HCT116 (cell line): ENCODE measurements at regions not wholly inside any gene's neighbourhood (a gene's known extent, or its start where the extent isn't known, plus 50 kb on each side); places are given as distances from the start of the nearest gene placed in this dataset.

ENCODE experiments used
- CTCF ChIP-seq, 3 experiments: fragments of 200-600 bp in 1 of 3; sonication (generic) in 1 of 3; IDR thresholded peaks in 2 of 3; conservative IDR thresholded peaks in 1 of 3; 2 replicates each; pipeline ENCODE4 v1.5.1; 2012 to 2017; ENCODE audit warnings: low read depth in 2 of 3, low read length in 2 of 3, antibody characterized with exemption in 1 of 3, borderline replicate concordance in 1 of 3, control low read depth in 1 of 3, mild to moderate bottlenecking in 1 of 3, mixed read lengths in 1 of 3, mixed run types in 1 of 3, moderate library complexity in 1 of 3; ENCODE audit not compliant: insufficient read depth in 1 of 3
- ELF1 ChIP-seq: IDR thresholded peaks from 2 replicates; pipeline ENCODE4 v1.6.1; 2012; ENCODE audit warnings: low read depth, borderline replicate concordance
- EZH2 ChIP-seq: fragments of 200-600 bp; sonication (generic); IDR thresholded peaks from 2 replicates; pipeline ENCODE4 v1.6.1; 2017; ENCODE audit warnings: antibody characterized with exemption, mixed run types
- EZH2phosphoT487 ChIP-seq: fragments of 200-600 bp; IDR thresholded peaks from 2 replicates; pipeline ENCODE4 v1.6.1; 2018; ENCODE audit warnings: antibody characterized with exemption, borderline replicate concordance
- FOSL1 ChIP-seq: IDR thresholded peaks from 2 replicates; pipeline ENCODE4 v1.6.1; 2012; ENCODE audit warnings: low read depth
- POLR2A ChIP-seq: IDR thresholded peaks from 2 replicates; pipeline ENCODE4 v1.7.0; 2011; ENCODE audit warnings: borderline replicate concordance; ENCODE audit not compliant: insufficient read depth, insufficient read length; ENCODE audit errors: extremely low read depth
- RAD21 ChIP-seq: IDR thresholded peaks from 2 replicates; pipeline ENCODE4 v1.6.1; 2012; ENCODE audit warnings: low read depth, mild to moderate bottlenecking
- SP1 ChIP-seq: IDR thresholded peaks from 2 replicates; pipeline ENCODE4 v1.6.1; 2012; ENCODE audit warnings: low read depth
- SRF ChIP-seq: IDR thresholded peaks from 2 replicates; pipeline ENCODE4 v1.6.1; 2012; ENCODE audit warnings: low read depth
- YY1 ChIP-seq: IDR thresholded peaks from 2 replicates; pipeline ENCODE4 v1.6.1; 2011; ENCODE audit warnings: low read length, low read depth, moderate library complexity, mild to moderate bottlenecking; ENCODE audit not compliant: insufficient replicate concordance; ENCODE audit errors: extremely low read depth
- ZFX ChIP-seq: fragments of 450-650 bp; IDR thresholded peaks from 2 replicates; pipeline ENCODE4 v1.6.1; 2017

GRCh38 chr18:76177160-76177559, 317.9 kb downstream of the ZNF516 start:
- TF ChIP-seq CTCF (IDR thresholded peaks at IDR 0.05 in 2 of 3, conservative IDR thresholded peaks at IDR 0.05 in 1 of 3; ENCODE audit: borderline replicate concordance in 1 of 3, insufficient read depth in 1 of 3, low read depth in 2 of 3, low read length in 2 of 3) (no peak), EZH2 (no peak), POLR2A (no peak), SP1 (no peak), EZH2phosphoT487 (no peak), SRF (no peak), FOSL1 (no peak), ZFX (no peak), RAD21 (no peak), YY1 (no peak), ELF1 (no peak)
